Thyroid gland (tissue), 4 donors: ENCODE measurements at regions not wholly inside any gene's neighbourhood (a gene's known extent, or its start where the extent isn't known, plus 50 kb on each side); places are given as distances from the start of the nearest gene placed in this dataset.
"Not testable (repeated sequence)": the region's sequence is repeated elsewhere in the genome, so short reads cannot be mapped to it uniquely, and the experiment has no call there.

Experiments
- POLR2A ChIP-seq, 2 donors: fragments of 450-650 bp; IDR thresholded peaks; one replicate each; pipeline ENCODE4 v1.6.1; 2017; ENCODE audit warnings: antibody characterized with exemption in 2 of 2, mild to moderate bottlenecking in 2 of 2, moderate library complexity in 1 of 2
- TF ChIP-seq, protein P1 (sequence below), 6 experiments: fragments of 200-600 bp in 3 of 6; fragments of 450-650 bp in 3 of 6; sonication (generic) in 3 of 6; IDR thresholded peaks; one replicate each; pipeline ENCODE4 v1.5.1; 2016 to 2019; ENCODE audit warnings: antibody characterized with exemption in 6 of 6, mild to moderate bottlenecking in 2 of 6, inconsistent platforms in 1 of 6, moderate library complexity in 1 of 6

DNA sequence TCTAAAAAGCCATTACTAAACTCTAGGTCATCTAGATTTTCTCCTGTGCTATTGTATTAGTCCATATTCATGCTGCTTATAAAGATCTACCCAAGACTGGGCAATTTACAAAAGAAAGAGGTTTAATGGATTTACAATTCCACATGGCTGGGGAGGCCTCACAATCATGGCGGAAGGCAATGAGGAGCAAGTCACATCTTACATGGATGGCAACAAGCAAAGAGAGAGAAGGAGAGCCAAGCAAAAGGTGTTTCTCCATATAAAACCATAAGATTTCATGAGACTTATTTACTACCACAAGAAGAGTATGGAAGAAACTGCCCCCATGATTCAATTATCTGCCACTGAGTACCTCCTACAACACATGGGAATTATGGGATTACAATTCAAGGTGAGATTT, 69.6 kb upstream of the CCDC6 start:
- TF ChIP-seq, protein P1, sequence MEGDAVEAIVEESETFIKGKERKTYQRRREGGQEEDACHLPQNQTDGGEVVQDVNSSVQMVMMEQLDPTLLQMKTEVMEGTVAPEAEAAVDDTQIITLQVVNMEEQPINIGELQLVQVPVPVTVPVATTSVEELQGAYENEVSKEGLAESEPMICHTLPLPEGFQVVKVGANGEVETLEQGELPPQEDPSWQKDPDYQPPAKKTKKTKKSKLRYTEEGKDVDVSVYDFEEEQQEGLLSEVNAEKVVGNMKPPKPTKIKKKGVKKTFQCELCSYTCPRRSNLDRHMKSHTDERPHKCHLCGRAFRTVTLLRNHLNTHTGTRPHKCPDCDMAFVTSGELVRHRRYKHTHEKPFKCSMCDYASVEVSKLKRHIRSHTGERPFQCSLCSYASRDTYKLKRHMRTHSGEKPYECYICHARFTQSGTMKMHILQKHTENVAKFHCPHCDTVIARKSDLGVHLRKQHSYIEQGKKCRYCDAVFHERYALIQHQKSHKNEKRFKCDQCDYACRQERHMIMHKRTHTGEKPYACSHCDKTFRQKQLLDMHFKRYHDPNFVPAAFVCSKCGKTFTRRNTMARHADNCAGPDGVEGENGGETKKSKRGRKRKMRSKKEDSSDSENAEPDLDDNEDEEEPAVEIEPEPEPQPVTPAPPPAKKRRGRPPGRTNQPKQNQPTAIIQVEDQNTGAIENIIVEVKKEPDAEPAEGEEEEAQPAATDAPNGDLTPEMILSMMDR (IDR thresholded peaks at IDR 0.05) = not testable (repeated sequence)
- not testable (repeated sequence) for TF ChIP-seq POLR2A (IDR thresholded peaks at IDR 0.05)
